ENCODE measurements at regions not wholly inside any gene's neighbourhood (a gene's known extent, or its start where the extent isn't known, plus 50 kb on each side); places are given as distances from the start of the nearest gene placed in this dataset.

DNA sequence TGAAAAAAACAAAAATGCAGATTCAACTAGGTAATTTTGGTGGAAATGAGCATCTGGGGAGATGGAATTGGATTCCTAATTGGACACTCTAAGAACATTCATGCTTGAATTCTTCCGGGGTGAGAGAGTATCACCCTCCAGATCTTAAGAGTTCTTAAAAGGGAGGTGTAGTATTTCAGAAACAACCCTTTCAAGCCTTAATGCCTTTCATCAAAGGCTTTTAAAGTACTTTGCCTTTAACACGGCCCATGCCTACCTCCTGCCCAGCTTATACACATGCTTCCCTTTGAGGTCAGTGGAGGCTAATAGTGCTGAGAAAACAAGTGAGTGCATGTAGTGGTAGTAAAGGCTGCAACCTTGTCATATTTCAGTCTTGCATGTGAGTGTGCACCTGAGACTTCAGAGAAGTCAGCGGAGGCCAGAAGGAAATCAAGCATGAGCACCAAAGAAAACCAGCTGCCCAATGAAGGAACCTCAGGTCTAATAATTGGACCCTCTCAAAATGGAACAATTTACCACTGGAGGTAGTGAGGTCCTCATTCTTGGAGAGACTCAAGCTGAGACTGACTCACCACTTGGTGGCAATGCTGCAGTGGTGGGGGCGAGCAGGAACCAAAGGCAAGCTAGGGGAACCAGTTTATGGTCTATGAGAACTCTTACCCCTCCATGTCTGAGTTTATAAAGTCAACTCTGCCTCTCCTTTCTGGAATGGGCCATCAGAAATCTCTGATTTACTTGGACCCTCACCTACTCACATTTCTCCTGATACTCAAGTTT is 98.4 kb upstream of the GDNF start:
- peaks cover 16% of the 10 kb centered on the region for H3K9me3 Mint-ChIP-seq
- no peak overlapping the region for H3K4me3 Mint-ChIP-seq
- H3K27ac Mint-ChIP-seq, result no peak overlapping the region
- TF ChIP-seq, protein P1, sequence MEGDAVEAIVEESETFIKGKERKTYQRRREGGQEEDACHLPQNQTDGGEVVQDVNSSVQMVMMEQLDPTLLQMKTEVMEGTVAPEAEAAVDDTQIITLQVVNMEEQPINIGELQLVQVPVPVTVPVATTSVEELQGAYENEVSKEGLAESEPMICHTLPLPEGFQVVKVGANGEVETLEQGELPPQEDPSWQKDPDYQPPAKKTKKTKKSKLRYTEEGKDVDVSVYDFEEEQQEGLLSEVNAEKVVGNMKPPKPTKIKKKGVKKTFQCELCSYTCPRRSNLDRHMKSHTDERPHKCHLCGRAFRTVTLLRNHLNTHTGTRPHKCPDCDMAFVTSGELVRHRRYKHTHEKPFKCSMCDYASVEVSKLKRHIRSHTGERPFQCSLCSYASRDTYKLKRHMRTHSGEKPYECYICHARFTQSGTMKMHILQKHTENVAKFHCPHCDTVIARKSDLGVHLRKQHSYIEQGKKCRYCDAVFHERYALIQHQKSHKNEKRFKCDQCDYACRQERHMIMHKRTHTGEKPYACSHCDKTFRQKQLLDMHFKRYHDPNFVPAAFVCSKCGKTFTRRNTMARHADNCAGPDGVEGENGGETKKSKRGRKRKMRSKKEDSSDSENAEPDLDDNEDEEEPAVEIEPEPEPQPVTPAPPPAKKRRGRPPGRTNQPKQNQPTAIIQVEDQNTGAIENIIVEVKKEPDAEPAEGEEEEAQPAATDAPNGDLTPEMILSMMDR (IDR thresholded peaks at IDR 0.05; ENCODE audit: unreplicated experiment), result no peak
- no peak for DNase-seq (ENCODE audit: low spot score in 2 of 2, unreplicated experiment in 2 of 2)
- H3K4me1 Mint-ChIP-seq, result peaks cover 12% of the 10 kb centered on the region
- H3K36me3 Mint-ChIP-seq, result no peaks in the 10 kb centered on the region
- peaks cover 38% of the 10 kb centered on the region for H3K27me3 Mint-ChIP-seq (ENCODE audit: low read depth)

DNA sequence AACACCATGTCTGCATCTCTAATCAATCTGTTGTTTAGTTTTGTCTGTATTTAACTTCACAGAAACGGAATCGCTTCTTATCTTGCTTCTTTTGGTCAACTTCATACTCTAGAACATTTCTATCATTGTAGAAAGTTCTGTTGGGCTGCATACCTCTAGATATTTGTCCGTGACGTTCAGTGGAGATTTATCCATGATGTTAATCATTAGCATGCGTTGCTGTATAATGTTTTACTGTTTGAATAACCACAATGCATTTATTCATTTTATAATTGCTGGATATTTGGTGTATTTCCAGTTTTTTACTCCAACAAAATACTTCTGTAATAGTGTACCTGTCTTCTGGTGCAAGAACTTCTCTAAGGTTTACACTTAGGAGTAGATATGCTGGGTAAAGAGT is 96.2 kb upstream of the GDNF start:
- Mint-ChIP-seq H3K27ac (no peak overlapping the region), H3K4me3 (no peak overlapping the region), H3K27me3 (ENCODE audit: low read depth) (peaks cover 50% of the 10 kb centered on the region), H3K36me3 (no peaks in the 10 kb centered on the region), H3K9me3 (peaks cover 16% of the 10 kb centered on the region), H3K4me1 (peaks cover 7% of the 10 kb centered on the region)
- no peak for DNase-seq (ENCODE audit: low spot score in 2 of 2, unreplicated experiment in 2 of 2)
- TF ChIP-seq, protein P1 (IDR thresholded peaks at IDR 0.05; ENCODE audit: unreplicated experiment), result no peak

DNA sequence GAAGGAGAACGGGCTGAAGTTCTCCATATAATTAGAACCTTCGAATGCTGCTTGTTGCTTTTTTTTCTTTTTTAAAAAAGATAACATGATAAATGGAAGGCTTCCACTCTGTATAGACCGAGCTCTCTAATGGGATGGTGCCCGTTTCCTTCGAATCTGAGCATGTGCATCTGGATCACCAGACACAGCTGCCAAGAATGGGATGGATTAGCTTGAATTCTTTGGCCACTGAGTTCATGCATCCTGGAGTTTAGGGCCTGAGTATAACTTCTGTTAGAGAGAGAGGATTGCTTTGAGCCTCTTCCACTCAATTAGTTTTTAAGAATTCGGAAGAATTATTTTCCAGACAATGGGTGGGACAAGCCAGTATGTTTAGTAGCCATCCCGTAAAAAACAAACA is 93.7 kb upstream of the GDNF start:
- TF ChIP-seq, protein P1 (IDR thresholded peaks at IDR 0.05; ENCODE audit: unreplicated experiment), result no peak
- Mint-ChIP-seq H3K27me3 (ENCODE audit: low read depth) (peaks cover 49% of the 10 kb centered on the region), H3K4me1 (no peaks in the 10 kb centered on the region), H3K27ac (no peak overlapping the region), H3K36me3 (no peaks in the 10 kb centered on the region), H3K9me3 (peaks cover 12% of the 10 kb centered on the region), H3K4me3 (no peak overlapping the region)
- DNase-seq (ENCODE audit: low spot score in 2 of 2, unreplicated experiment in 2 of 2), result no peak

DNA sequence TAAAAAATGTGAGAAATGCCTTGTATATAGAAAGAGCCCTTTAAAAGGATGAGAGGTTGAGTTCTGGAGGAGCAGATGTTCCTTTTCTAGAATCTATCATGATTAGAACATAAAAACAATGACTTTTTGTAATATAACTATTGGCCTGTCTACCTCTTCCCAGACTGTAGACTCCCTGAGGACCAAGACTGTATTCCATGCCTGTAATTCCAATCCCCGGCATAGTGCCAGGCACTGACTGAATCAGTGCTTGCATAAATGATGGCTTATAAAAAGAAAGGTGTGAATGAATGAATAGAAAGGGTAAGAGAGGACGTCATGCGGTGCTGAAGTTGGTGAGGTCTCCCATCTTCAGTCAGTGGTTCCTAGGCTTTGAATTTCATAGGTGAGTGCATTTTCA is 92.6 kb upstream of the GDNF start:
- H3K27ac Mint-ChIP-seq, result no peak overlapping the region
- H3K36me3 Mint-ChIP-seq, result no peaks in the 10 kb centered on the region
- TF ChIP-seq, protein P1 (IDR thresholded peaks at IDR 0.05; ENCODE audit: unreplicated experiment), result no peak
- peaks cover 48% of the 10 kb centered on the region for H3K27me3 Mint-ChIP-seq (ENCODE audit: low read depth)
- no peaks in the 10 kb centered on the region for H3K4me1 Mint-ChIP-seq
- no peak for DNase-seq (ENCODE audit: low spot score in 2 of 2, unreplicated experiment in 2 of 2)
- peaks cover 8% of the 10 kb centered on the region for H3K9me3 Mint-ChIP-seq
- H3K4me3 Mint-ChIP-seq, result no peak overlapping the region

DNA sequence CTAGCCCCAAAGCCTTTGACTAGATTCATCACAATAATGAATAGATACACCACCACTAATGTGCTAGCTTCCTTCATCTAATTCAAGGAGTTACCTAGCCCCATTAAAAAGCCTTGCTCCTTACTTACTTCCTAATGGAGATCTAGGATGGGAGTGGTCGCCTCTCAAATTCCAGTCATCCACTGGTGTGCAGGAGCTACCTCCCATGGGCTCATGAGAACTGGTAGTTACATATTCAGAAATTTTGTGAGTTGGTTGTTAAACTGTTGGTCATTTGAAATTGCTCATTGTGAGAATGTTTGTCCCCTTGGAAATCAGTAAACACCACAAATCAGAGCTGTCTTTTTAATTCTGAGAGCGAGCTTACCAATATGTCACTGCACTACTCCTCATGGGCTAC is 91.7 kb upstream of the GDNF start:
- Mint-ChIP-seq H3K4me3 (no peak overlapping the region), H3K9me3 (peaks cover 7% of the 10 kb centered on the region), H3K36me3 (no peaks in the 10 kb centered on the region), H3K27ac (no peak overlapping the region), H3K4me1 (no peaks in the 10 kb centered on the region), H3K27me3 (ENCODE audit: low read depth) (peaks cover 46% of the 10 kb centered on the region)
- TF ChIP-seq, protein P1 (IDR thresholded peaks at IDR 0.05; ENCODE audit: unreplicated experiment), result no peak
- DNase-seq (ENCODE audit: low spot score in 2 of 2, unreplicated experiment in 2 of 2), result no peak

All from mesothelial cell of epicardium (in vitro differentiated cells).